HEK293T (cell line): ENCODE measurements at regions not wholly inside any gene's neighbourhood (a gene's known extent, or its start where the extent isn't known, plus 50 kb on each side); places are given as distances from the start of the nearest gene placed in this dataset.

ENCODE experiments used
- CTCF ChIA-PET: fragments of 350-600 bp; formaldehyde crosslinking; extraction: SDS; loops from one replicate; lab custom pipeline; 2021; ENCODE audit warnings: antibody characterized with exemption, inconsistent platforms; lab: Yijun Ruan, JAX
- POLR2A ChIA-PET: fragments of 350-600 bp; formaldehyde crosslinking; extraction: SDS; loops from one replicate; lab custom pipeline; 2020; ENCODE audit warnings: antibody characterized with exemption, inconsistent platforms; lab: Yijun Ruan, JAX
- DNase-seq: peaks from one replicate; pipeline ENCODE4 v3.0.0; 2012; ENCODE audit warnings: mixed read lengths; ENCODE audit errors: extremely low spot score
- ARNT ChIP-seq: fragments of 450-650 bp; IDR thresholded peaks from 2 replicates; pipeline ENCODE4 v1.6.1; 2017; ENCODE audit warnings: mild to moderate bottlenecking
- BHLHE40 ChIP-seq: fragments of 450-650 bp; IDR thresholded peaks from 2 replicates; pipeline ENCODE4 v1.6.1; 2016; ENCODE audit warnings: mild to moderate bottlenecking, moderate library complexity, borderline replicate concordance
- CTBP1 ChIP-seq: fragments of 450-650 bp; IDR thresholded peaks from 2 replicates; pipeline ENCODE4 v1.6.1; 2016; ENCODE audit warnings: borderline replicate concordance
- ELF4 ChIP-seq: fragments of 450-650 bp; IDR thresholded peaks from 2 replicates; pipeline ENCODE4 v1.6.1; 2017; ENCODE audit warnings: antibody characterized with exemption
- FOXA1 ChIP-seq: fragments of 450-650 bp; IDR thresholded peaks from 2 replicates; pipeline ENCODE4 v1.6.1; 2016; ENCODE audit warnings: mild to moderate bottlenecking
- FOXK2 ChIP-seq: fragments of 450-650 bp; IDR thresholded peaks from 2 replicates; pipeline ENCODE4 v1.6.1; 2016; ENCODE audit warnings: mild to moderate bottlenecking
- FOXM1 ChIP-seq: fragments of 450-650 bp; IDR thresholded peaks from 2 replicates; pipeline ENCODE4 v1.6.1; 2017; ENCODE audit warnings: mild to moderate bottlenecking, borderline replicate concordance
- HDGF ChIP-seq: fragments of 450-650 bp; IDR thresholded peaks from 2 replicates; pipeline ENCODE4 v1.6.1; 2017; ENCODE audit warnings: antibody characterized with exemption, borderline replicate concordance
- L3MBTL2 ChIP-seq: fragments of 450-650 bp; conservative IDR thresholded peaks from 2 replicates; pipeline ENCODE4 v1.6.1; 2016; ENCODE audit warnings: mild to moderate bottlenecking
- LEF1 ChIP-seq: fragments of 450-650 bp; IDR thresholded peaks from 2 replicates; pipeline ENCODE4 v1.6.1; 2017; ENCODE audit warnings: mild to moderate bottlenecking, borderline replicate concordance
- NFRKB ChIP-seq: fragments of 450-650 bp; IDR thresholded peaks from 2 replicates; pipeline ENCODE4 v1.6.1; 2016; ENCODE audit warnings: mild to moderate bottlenecking, moderate library complexity
- PKNOX1 ChIP-seq: fragments of 450-650 bp; IDR thresholded peaks from 2 replicates; pipeline ENCODE4 v1.6.1; 2016
- SP1 ChIP-seq: fragments of 450-650 bp; IDR thresholded peaks from 2 replicates; pipeline ENCODE4 v1.6.1; 2017
- SUZ12 ChIP-seq: fragments of 450-650 bp; IDR thresholded peaks from 2 replicates; pipeline ENCODE4 v1.6.1; 2016; ENCODE audit warnings: mild to moderate bottlenecking
- TARDBP ChIP-seq: fragments of 450-650 bp; IDR thresholded peaks from 2 replicates; pipeline ENCODE4 v1.6.1; 2016
- ZNF384 ChIP-seq: fragments of 450-650 bp; IDR thresholded peaks from 2 replicates; pipeline ENCODE4 v1.6.1; 2016

GRCh38 chr9:108565651-108566378, 290.0 kb downstream of the ACTL7B start:
- peak; percentile 72 for DNase-seq
- CTCF ChIA-PET: interaction anchor here (0.6 to 1.2 kb wide), 11 partner anchors 15 to 1146 kb away, joined by 3 to 4 read pairs (median 3); no protein-coding TSS in a partner anchor
- POLR2A ChIA-PET: no interaction called here
- TF ChIP-seq ELF4 (no peak), ARNT (no peak), L3MBTL2 (no peak), SUZ12 (no peak)

GRCh38 chr9:108562176-108562575, 293.6 kb downstream of the ACTL7B start:
- DNase-seq: no peak
- ChIA-PET CTCF (interaction anchor here (0.6 kb wide), 1 partner anchor 84 kb away, joined by 3 read pairs; no protein-coding TSS in a partner anchor), POLR2A (no interaction called here)

GRCh38 chr9:108559432-108559831, 296.4 kb downstream of the ACTL7B start:
- ChIA-PET CTCF (interaction anchor here (0.6 to 0.8 kb wide), 2 partner anchors 91 to 143 kb away, joined by 3 read pairs; no protein-coding TSS in a partner anchor), POLR2A (no interaction called here)
- no peak for DNase-seq
- no peak for TF ChIP-seq FOXM1
- no peak for TF ChIP-seq ARNT
- no peak for TF ChIP-seq BHLHE40
- no peak for TF ChIP-seq SUZ12
- no peak for TF ChIP-seq SP1
- no peak for TF ChIP-seq ZNF384
- TF ChIP-seq FOXK2: no peak
- no peak for TF ChIP-seq L3MBTL2
- no peak for TF ChIP-seq FOXA1
- TF ChIP-seq TARDBP: no peak
- TF ChIP-seq NFRKB: no peak
- no peak for TF ChIP-seq ELF4
- TF ChIP-seq PKNOX1: no peak
- no peak for TF ChIP-seq CTBP1
- no peak for TF ChIP-seq HDGF
- no peak for TF ChIP-seq LEF1

More at GRCh38 chr9:108562176-108562575, 293.6 kb downstream of the ACTL7B start:
- TF ChIP-seq SUZ12 (no peak), FOXA1 (no peak), SP1 (no peak), L3MBTL2 (no peak), FOXK2 (no peak)

GRCh38 chr9:108554831-108555230, 301.0 kb downstream of the ACTL7B start:
- ChIA-PET POLR2A (no interaction called here), CTCF (no interaction called here)
- TF ChIP-seq LEF1: no peak
- TF ChIP-seq ELF4: no peak
- TF ChIP-seq HDGF: no peak
- no peak for TF ChIP-seq BHLHE40
- TF ChIP-seq SUZ12: no peak
- TF ChIP-seq SP1: no peak
- no peak for DNase-seq

- no peak for TF ChIP-seq L3MBTL2
- TF ChIP-seq FOXM1: no peak
- no peak for TF ChIP-seq SUZ12
- TF ChIP-seq FOXA1: no peak
- no peak for TF ChIP-seq PKNOX1
- no peak for TF ChIP-seq FOXK2
- TF ChIP-seq BHLHE40: no peak
- no peak for TF ChIP-seq CTBP1
- no peak for TF ChIP-seq ARNT
- no peak for TF ChIP-seq ZNF384
- no peak for TF ChIP-seq HDGF
- TF ChIP-seq SP1: no peak
- no peak for TF ChIP-seq NFRKB
- TF ChIP-seq LEF1: no peak
- no peak for TF ChIP-seq ELF4
- POLR2A ChIA-PET: no interaction called here
- no peak for DNase-seq
- CTCF ChIA-PET: no interaction called here
Measured at GRCh38 chr9:108553111-108553635, 302.6 kb downstream of the ACTL7B start.

- TF ChIP-seq FOXM1 (no peak), ZNF384 (no peak), L3MBTL2 (no peak), ELF4 (no peak), NFRKB (no peak), LEF1 (no peak), TARDBP (no peak), HDGF (no peak), PKNOX1 (no peak), SUZ12 (no peak), ARNT (no peak), SP1 (no peak)
- DNase-seq: no peak
- POLR2A ChIA-PET: no interaction called here
- CTCF ChIA-PET: no interaction called here
Measured at GRCh38 chr9:108552459-108553040, 303.2 kb downstream of the ACTL7B start.
